ENCODE measurements at regions not wholly inside any gene's neighbourhood (a gene's known extent, or its start where the extent isn't known, plus 50 kb on each side); places are given as distances from the start of the nearest gene placed in this dataset.
"Not testable (repeated sequence)": the region's sequence is repeated elsewhere in the genome, so short reads cannot be mapped to it uniquely, and the experiment has no call there.

DNA sequence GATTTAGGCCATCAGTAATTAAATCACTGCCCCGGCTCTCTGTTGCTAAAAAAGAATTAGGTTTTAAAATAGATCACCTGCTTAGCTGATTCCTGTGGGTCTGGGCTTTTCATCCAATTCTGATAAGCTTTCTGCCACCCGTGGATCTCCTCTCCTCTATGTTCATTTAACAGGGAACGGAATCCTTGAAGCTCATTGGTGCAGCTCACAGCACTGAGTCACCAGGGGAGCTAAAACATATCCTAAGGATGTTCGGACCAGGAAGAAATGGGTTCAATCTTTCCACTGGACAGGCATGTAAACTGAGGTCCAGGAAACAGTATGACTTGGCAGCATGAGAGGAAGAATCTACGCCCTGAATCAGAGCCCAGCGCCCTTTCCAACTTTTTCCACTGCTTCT, 267.1 kb upstream of the GRIA1 start:
- intact Hi-C loops (cut with micrococcal nuclease): no loop called here

DNA sequence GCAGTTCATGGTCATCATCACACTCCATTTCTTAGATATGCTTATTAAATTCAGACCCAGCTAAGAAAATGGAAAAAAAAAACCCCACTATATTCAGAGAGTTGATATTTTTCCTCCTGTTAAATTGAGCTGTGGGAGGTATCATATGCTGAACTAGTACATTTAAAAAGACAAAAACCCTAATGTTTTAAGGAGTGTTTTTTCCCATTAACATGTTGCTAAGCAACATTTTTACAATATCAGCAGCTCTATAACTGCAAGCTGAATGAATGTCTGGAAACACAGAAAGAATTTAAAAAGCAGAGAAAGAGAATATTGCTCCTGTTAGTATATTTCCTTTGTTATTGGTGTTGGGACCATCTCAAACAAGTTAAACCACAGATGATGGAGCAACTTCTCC, 265.8 kb upstream of the GRIA1 start:
- intact Hi-C loops (cut with micrococcal nuclease): no loop called here

DNA sequence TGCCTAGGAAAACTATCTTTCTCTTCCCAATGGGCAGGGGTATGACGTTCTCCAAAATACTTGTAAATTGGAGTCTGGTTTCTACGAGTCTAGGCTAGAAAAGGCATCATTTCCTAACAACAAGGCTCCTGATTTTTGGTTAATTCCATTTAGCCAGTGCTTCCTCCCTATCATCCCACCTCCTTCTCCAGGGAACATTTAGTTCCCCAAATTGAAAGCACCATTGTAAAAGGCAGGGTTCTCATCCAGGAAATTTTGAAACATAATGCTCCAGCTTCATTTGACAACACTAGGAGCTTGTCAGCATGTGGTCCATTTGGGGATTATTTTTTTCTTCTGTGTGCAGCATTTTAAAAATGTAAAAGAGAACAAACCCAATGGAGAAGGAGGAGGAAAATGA, 256.5 kb upstream of the GRIA1 start:
- intact Hi-C loops (cut with micrococcal nuclease): no loop called here

GRCh38 chr5:153236319-153236718, 254.2 kb upstream of the GRIA1 start:
- intact Hi-C loops (cut with micrococcal nuclease): no loop called here

GRCh38 chr5:153237671-153238332, 252.7 kb upstream of the GRIA1 start:
- intact Hi-C loops (cut with micrococcal nuclease): no loop called here

DNA sequence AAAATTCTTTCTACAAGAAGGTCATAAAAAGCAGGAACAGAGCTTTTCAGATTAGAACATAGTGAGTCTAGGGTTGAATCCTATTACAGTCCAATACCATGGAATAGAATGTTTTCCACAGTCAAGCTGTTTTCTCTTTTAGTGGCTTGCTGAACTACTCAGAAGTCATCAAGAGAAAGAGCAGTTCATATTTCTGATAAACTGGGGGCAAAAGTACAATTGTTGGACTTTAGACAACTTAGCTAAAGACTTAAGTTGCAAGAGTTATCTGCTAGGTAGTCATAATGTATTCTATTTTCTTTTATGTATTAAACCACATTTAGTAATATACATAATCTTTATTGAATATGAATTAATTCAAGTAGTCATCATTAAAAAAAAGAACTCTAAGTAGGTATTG, 233.1 kb upstream of the GRIA1 start:
- intact Hi-C loops (cut with micrococcal nuclease): no loop called here

- intact Hi-C loops (cut with micrococcal nuclease): no loop called here
Observed at GRCh38 chr5:153258469-153258868, 232.0 kb upstream of the GRIA1 start.

DNA sequence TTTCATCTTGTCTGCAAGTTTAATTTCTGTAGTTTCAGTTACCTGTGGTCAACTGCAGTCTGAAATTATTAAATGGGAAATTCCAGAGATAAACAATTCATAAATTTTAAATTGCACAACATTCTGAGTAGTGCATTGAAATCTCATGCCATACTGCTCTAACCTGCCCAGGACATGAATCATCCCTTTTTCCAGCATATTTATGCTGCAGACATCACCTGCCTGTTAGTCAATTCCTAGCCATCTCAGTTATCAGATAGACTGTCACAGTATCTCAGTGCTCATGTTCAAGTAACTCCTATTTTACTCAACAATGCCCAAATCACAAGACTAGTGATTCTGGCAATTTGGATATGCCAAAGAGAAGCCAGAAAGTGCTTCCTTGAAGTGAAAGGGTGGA, 223.0 kb upstream of the GRIA1 start:
- intact Hi-C loops (cut with micrococcal nuclease): no loop called here

DNA sequence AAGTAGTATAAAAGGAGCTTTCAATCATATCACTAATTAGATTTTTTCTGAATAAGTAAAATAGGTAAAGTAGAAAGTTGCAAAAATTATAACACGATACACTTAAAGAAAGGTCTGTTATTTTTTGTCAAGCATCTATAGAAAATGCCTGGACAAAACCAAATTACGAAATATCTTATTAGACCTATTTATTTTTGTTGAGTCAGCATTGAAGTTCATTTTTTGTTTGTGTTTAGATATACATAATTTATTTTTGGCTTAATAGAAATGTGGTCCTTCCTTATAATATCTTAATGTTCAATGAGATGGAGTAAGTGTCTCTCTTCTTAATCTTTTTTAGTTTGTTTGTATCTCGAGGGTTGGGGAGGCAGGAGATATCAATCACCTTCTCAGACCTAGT, 214.8 kb upstream of the GRIA1 start:
- intact Hi-C loops (cut with micrococcal nuclease): no loop called here

DNA sequence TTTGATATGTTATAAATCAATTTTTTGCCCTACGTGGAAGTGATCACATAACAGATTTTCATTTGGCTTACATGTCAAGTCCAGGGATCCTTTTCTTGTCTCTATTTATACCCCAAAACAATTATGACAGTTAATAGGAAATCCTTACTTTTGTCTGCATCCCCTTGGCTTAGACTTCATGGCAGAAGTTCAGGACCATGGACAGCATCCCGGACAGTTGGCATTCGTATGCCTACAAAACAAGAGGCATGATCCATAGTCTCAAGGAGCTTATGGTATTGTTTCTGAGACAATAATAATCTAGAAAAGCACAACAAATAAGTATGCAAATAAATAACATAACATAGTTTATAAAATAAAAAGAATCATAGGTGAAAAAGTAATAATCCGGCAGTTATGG, 214.3 kb upstream of the GRIA1 start:
- intact Hi-C loops (cut with micrococcal nuclease): no loop called here

DNA sequence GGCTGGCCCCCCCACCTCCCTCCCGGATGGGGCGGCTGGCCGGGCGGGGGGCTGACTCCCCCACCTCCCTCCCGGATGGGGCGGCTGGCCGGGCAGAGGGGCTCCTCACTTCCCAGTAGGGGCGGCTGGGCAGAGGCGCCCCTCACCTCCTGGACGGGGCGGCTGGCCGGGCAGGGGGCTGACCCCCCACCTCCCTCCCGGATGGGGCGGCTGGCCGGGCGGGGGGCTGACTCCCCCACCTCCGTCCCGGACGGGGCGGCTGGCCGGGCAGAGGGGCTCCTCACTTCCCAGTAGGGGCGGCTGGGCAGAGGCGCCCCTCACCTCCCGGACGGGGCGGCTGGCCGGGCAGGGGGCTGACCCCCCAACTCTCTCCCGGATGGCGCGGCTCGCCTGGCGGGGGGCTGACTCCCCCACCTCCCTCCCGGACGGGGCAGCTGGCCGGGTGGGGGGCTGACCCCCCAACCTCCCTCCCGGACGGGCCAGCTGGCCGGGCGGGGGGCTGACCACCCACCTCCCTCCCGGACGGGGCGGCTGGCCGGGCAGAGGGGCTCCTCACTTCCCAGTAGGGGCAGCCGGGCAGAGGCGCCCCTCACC, 194.1 kb upstream of the GRIA1 start:
- intact Hi-C loops (cut with micrococcal nuclease): not testable (repeated sequence)

GRCh38 chr5:153299891-153300290, 190.6 kb upstream of the GRIA1 start:
- intact Hi-C loops (cut with micrococcal nuclease): no loop called here

DNA sequence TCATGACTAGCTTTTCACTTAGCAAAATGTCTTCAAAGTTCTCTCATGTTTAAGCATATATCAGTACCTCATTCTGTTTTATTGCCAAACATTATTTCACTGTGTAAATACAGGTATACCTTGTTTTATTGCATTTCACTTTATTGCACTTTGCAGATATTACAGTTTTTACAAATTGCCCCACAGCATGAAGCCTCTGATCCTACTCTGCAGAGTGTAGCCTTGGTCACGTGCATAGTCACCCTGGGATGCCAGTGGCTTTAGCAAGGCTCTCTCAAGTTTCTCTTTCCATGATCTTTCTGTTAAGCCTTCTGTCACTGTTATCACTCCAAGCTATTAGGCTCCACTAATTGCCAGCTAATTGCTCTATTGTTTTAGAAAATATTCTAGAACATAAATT, 182.2 kb upstream of the GRIA1 start:
- intact Hi-C loops (cut with micrococcal nuclease): no loop called here

GRCh38 chr5:153318556-153318955, 171.9 kb upstream of the GRIA1 start:
- intact Hi-C loops (cut with micrococcal nuclease): no loop called here

GRCh38 chr5:153321478-153321877, 169.0 kb upstream of the GRIA1 start:
- intact Hi-C loops (cut with micrococcal nuclease): no loop called here

- intact Hi-C loops (cut with micrococcal nuclease): no loop called here
Observed at GRCh38 chr5:153340139-153340538, 150.3 kb upstream of the GRIA1 start.

DNA sequence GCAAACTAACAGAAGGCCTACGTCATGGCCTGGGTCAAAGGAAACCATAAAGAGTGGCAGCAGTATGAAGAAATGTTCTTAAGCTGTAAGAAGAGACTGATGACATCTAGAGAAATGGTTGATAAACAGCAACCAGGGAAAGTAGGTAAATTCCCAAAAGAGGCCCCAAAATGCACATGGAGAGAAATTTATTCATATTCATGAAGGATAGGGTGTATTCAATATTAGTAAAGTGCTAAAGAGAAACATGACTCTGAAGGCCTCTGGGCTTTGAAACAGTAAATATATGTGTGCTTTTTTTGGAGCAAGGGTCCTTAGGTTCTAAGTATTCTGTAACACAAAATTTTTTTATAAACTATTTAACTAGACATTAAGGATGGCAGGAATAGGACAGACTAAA, 149.7 kb upstream of the GRIA1 start:
- intact Hi-C loops (cut with micrococcal nuclease): no loop called here

- intact Hi-C loops (cut with micrococcal nuclease): no loop called here
Observed at GRCh38 chr5:153342487-153342886, 148.0 kb upstream of the GRIA1 start.

- intact Hi-C loops (cut with micrococcal nuclease): no loop called here
Observed at GRCh38 chr5:153347611-153348010, 142.9 kb upstream of the GRIA1 start.

GRCh38 chr5:153350175-153350883, 140.1 kb upstream of the GRIA1 start:
- intact Hi-C loops (cut with micrococcal nuclease): no loop called here

DNA sequence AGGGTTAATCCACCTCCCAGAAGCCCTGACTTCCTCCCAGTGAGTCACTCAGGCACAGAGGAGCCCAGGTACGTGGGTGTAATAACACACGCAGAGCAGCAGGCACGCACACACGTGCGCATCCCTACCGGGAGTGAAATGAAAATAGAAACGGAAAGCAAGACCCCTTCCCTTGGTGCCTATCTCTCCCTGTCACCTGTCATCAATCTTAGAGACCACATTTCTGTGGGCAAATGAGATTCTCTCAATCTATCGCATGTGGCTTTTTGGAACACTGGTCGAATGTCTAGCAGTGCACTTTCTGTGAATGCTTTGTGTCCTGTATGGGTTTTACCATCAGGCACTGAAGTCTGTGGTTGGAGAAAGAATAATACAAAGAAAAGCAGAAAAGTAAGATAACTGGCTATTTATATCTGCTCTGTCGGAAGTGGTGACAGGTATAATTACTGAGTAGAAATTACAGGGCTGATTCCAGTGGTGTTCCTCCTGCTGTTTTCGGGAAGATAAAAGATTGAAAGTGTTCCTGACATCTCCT, 137.7 kb upstream of the GRIA1 start:
- intact Hi-C loops (cut with micrococcal nuclease): no loop called here

GRCh38 chr5:153357493-153358112, 132.9 kb upstream of the GRIA1 start:
- intact Hi-C loops (cut with micrococcal nuclease): no loop called here

Data from T-helper 2 cell treated with Interferon-gamma antibody and Interleukin-4, amounts not matched to agents 100 ng/mL and 5 ng/mL, for 36 hours (primary cell).